Islet precursor cell (in vitro differentiated cells): ENCODE measurements at regions not wholly inside any gene's neighbourhood (a gene's known extent, or its start where the extent isn't known, plus 50 kb on each side); places are given as distances from the start of the nearest gene placed in this dataset.
"Not testable (repeated sequence)": the region's sequence is repeated elsewhere in the genome, so short reads cannot be mapped to it uniquely, and the experiment has no call there.

Source experiments
- DNase-seq: peaks from one replicate; pipeline ENCODE4 v3.0.0-alpha.2; 2018

DNA sequence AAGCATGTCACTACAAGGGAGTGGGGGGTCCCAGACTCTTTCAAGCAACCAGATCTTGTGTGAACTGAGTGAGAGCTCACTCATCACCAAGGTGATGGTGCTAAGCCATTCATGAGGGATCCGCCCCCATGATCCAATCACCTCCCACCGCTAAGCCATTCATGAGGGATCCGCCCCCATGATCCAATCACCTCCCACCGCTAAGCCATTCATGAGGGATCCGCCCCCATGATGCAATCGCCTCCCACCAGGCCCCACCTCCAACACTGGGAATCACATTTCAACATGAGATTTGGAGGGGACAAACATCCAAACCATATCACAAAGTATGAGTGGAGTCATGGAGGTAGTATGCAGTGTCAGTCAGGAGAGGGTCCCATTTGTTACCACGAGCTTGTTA lies 64.8 kb upstream of the PROKR2 start:
- not testable (repeated sequence) for DNase-seq

DNA sequence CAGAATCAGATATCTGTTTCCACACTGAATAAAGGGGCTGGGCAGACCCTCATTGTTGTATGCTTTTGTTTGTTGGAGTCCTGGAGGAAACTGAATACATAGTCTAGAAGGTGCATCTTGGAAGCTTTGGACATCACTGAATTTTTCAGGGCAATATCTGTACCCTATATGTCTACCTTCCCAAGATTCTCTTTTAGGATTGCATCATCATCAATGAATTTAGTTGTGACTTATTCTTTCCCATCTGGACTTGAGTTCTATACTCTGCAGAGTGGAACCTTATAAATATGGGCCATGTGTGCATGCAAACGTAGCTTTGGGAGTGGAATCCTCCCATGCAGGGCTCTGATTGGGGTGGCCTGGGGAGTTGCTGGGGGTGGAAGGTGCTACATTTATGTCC lies 60.7 kb upstream of the PROKR2 start:
- no peak for DNase-seq

DNA sequence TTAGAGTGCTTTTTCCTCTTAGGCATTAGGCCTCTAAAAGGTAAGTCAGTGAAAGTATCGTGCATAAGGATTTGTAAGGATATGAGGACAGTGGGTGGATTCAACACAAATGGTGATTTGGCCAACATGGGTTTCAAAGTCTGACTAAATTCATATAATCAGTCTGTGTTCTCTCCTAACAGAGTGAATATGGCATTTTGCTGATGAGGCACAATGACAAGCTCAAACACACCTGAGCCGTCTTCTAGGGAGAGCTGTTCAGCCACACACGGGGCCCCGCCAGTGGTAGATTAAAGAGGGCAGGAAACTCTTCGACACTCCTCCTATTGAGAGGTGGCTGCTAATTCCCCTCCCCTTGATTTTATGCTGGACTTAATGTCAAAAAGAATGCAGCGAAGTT lies 59.5 kb upstream of the PROKR2 start:
- DNase-seq: no peak

DNA sequence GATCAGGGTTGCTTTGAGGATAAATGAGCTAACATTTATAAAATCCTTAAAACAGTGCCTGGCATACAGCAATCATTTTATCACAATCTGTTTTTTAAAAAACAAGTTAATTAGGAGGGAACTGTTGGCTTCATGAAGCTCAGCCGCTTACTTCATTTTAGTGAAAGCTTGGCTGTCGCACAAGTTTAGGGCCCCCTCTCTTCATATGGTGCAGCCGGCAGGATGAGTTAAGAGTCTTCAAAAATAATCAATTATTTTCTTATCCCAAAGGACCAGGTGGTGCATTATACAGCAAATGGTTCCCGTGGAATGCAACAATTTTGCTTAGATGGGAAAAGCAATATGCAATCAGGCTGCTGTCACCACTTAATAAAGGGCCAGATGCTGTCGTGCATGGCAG lies 57.4 kb upstream of the PROKR2 start:
- DNase-seq: no peak

DNA sequence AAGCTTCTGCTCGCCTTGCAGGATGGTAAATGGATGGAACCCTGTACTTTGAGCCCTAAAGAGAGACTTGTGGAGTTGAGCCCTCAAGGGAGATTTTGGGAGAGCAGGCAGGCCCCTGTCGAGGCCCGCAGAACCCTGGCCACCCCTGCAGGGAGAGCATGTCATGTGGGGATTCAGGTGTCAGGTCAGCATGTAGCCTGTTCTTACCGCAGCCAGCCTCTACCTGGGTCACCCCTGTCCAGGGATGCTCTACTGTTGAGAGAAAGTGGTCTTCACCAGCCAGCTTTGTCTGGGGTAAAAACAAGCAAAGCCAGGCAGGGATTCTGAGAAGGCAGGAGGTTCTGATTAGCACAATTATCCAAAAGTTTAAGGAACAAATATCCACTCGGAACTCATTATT lies 55.6 kb upstream of the PROKR2 start:
- DNase-seq: no peak

DNA sequence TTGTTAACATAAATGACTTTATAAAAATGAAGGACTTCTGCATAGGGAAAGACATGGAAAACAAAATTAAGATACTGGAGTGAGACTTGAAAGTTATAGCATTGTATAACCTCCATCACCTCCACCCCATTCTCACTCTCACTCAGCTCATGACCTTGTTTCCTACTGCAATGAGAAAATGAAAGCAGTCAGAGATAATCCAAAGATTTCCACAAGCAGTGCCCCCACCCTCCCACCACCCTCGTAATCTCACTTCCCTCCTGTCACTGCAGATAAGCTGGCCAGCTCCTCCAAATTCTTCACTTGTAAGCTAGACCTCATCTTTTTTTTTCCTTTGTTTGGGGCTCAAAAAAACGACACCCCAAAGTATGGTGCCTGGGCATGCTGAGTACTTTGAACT lies 52.9 kb upstream of the PROKR2 start:
- DNase-seq: no peak
